ENCODE measurements at regions not wholly inside any gene's neighbourhood (a gene's known extent, or its start where the extent isn't known, plus 50 kb on each side); places are given as distances from the start of the nearest gene placed in this dataset.
"Not testable (repeated sequence)": the region's sequence is repeated elsewhere in the genome, so short reads cannot be mapped to it uniquely, and the experiment has no call there.

DNA sequence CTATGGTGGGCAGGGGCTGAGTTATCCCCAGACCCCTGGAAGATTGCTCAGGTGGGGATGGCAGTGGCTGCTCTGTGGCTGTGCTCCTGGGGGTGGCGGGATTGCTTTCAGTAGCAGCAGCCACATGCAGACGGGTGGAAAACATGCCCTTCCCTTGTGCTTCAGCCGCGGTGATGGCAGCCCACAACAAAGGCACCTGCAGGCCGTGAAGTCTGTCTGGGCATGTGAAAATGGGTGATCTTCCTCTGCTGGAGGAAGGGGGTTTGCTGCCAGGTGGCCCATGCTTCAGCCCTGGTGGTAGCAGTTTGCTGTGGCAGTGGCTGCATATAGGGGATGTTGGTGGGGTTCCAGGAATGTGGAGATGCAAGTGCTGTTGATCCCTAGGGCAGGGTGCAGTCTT is 326.2 kb upstream of the RGS6 start:
- no peak for DNase-seq (ENCODE audit: low read depth)

DNA sequence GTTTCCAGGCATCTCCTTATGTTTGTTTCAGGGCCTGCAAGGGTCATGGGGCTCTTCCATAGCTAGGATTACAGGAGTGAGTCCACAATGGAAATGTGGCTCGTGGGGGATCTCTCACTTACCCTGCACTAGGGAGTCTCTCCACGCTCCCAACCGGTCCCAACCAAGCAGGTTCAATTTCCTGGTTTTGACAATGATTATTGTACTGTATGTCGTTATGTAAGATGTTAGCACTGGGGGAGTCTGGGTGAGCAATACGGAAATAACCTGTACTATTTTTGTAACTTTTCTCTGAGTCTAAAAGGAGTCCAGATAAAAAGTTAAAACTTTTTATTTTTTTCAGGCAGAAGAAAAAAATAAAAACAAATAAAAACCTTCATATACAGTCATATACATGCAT is 325.7 kb upstream of the RGS6 start:
- no peak for DNase-seq (ENCODE audit: low read depth)

- no peak for DNase-seq (ENCODE audit: low read depth)
Measured at GRCh38 chr14:71607056-71607455, 325.2 kb upstream of the RGS6 start.

DNA sequence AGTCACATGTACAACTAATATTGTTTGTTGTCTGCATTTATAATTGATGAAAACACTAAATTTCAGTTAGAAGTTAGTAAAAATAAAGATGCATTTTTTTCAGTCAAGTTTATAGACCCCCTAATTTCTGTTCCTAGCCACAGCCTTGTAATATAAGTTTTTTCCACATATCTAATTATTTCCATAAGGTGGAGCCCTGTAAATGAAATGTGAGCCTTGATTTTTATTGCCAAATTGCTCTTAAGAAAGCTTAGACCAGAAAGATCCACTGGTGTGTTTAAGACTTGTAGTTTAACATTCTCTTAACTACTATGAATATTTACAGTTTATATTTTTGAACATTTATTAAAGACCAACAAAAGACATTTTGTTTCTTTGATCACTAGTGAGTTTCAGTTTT is 322.1 kb upstream of the RGS6 start:
- DNase-seq (ENCODE audit: low read depth), result no peak

DNA sequence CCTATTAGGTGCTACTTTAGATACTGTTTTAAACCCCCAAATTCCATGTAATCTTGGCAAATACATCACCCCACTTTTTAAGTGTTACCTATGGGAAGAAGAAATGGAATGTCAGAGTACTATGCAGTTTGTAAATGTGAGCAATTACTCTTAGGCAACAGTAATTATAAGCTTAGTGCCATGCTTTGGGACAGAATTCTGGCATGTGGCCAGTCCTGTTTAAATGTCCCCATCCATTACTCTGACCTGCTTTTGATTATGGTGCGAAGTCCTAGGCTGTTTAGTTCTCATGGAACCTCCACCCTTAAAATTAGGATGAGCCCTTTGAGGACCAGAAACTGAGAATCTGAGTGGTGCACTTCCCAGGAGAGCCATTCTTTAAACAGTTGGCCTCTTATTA is 321.4 kb upstream of the RGS6 start:
- DNase-seq (ENCODE audit: low read depth), result no peak

- DNase-seq (ENCODE audit: low read depth), result no peak
Measured at GRCh38 chr14:71613168-71613567, 319.1 kb upstream of the RGS6 start.

DNA sequence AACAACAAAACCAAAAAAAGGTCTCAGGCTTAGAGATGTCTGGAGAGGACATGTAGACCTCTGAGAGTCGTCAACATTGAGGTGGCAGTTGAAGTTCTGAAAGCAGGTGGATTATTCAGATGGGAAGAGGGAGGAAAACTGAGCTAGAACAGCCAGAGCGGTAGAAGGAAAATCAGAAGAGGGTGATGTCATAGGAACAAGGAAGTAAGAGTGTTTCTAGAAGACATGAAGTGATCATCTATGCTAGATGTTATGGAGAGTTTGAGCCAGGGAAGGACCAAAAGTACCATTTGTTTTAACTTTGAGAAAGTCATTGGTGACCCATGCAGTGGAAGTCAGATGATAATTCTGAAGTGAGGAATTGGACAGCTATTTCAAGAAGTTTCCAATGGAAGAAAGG is 316.2 kb upstream of the RGS6 start:
- no peak for DNase-seq (ENCODE audit: low read depth)

- DNase-seq (ENCODE audit: low read depth), result no peak
Measured at GRCh38 chr14:71618047-71618446, 314.2 kb upstream of the RGS6 start.

DNA sequence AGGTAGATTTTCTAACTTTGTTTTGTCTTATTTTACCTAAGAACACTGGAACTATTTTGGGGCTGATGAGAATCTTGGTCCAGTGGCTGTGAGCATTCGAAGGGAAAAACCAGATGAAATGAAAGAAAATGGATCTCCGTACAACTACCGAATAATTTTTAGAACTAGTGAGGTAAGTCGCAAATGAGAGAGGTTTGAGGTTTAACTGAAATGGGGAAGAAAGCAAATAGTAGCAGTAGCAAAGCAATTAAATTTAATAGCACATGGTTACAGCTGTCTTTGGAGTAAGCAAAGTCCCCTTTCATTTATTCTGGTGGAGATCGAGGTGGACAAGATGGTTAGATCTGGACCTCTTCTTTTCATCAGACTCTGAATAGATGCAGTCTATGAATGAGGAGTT is 313.5 kb upstream of the RGS6 start:
- DNase-seq (ENCODE audit: low read depth), result no peak

DNA sequence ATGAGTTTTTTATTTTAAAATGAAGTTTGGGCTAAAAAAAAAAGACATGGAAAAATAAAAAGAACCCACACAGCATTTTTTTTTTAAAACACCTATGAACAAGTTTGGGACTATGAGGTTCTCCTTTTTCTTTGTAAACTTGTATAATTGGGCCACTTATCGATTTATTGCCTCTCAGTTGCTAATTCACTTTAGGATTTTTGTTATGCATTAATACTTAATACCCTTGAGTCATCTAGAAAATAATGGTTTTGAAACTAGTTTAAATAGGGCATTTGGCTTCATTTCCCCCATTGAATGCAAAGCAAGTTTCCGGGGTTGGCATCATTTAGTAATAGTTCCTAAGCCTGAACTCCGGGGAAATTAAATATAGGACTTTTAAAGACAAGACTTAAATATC is 312.8 kb upstream of the RGS6 start:
- DNase-seq (ENCODE audit: low read depth), result no peak

- DNase-seq (ENCODE audit: low read depth), result no peak
Measured at GRCh38 chr14:71620401-71620800, 311.8 kb upstream of the RGS6 start.

DNA sequence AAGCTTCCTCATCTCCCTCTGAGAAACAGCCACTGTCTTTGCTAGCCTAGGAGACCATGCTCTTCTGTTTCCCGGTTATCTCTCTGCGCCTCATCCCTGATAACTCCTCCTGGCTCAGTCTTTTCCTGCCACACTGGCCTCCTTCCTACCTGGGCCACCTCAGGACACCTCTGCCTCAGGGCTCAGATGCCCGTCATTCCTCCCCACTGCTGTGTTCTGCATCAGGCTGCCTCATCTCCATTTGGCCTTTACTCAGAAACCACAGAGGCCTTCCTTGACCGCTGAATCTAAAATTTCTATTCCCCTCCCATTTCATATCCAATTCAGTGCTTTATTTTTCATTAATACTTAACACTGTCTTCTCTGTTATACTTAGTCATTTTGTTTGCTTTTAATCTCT is 311.0 kb upstream of the RGS6 start:
- DNase-seq (ENCODE audit: low read depth), result no peak

DNA sequence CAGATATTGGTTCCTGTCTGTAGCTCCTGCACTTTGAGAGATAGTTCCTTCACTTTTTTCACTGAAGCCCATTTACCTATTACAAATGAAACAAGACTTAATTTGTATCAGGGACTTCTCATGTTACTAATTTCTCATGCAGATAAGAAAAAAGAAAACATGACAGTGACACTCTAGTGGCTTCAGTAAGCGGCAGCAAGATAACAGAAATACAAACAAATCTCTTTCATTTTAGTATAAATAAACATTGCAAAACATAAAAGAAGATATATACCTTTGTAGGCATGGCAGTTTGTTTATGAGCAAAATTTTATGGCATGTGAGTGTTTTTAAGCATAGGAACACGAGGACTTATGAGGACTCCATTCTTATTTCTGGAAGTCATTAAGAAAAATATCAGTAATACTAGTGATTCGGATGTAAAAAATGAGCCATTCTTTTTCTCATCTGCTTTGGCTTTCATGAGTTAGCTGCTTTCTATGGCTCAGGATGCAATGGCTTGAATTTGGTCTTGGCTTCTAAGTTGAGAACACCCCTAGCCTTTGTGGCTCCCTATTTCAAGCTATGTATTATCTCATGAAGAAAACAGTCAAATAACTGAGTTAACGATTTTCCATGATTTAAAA is 310.1 kb upstream of the RGS6 start:
- DNase-seq (ENCODE audit: low read depth), result no peak

DNA sequence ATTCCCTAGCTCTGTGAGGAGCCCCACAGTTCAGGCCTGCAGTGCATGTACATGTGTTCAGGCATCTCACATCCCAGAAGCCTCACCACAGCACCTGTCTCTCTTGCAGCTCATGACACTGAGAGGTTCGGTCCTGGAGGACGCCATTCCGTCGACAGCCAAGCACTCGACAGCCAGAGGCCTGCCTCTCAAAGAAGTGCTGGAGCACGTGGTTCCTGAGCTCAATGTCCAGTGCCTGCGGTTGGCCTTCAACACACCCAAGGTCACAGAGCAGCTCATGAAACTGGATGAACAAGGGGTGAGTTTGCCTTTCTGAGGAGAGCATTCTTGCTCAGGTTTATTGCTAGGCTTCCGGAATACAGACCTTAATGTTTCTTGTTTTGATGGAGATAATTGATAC is 308.3 kb upstream of the RGS6 start:
- no peak for DNase-seq (ENCODE audit: low read depth)

- no peak for DNase-seq (ENCODE audit: low read depth)
Measured at GRCh38 chr14:71625175-71625574, 307.1 kb upstream of the RGS6 start.

GRCh38 chr14:71625891-71626701 is 306.1 kb upstream of the RGS6 start:
- DNase-seq (ENCODE audit: low read depth), result no peak

GRCh38 chr14:71628433-71628832 is 303.8 kb upstream of the RGS6 start:
- no peak for DNase-seq (ENCODE audit: low read depth)

DNA sequence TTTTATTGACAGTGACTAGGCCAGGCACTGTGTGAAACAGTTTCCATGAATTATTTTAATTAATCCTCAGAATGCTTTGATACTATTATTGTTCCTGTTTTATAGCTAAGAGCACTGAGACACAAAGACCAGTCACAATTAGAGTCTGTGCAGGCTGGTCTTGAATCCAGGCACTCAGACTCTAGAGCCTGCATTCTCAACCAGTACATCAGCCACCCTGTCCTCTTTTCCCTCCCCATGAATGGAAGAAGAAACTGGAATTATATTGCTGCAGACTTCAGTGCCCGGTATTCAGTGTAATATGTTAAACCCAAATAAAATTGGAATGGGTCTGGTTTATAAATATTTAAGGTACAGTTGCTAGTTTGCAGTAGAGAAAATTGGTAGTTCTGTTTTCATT is 303.0 kb upstream of the RGS6 start:
- no peak for DNase-seq (ENCODE audit: low read depth)

DNA sequence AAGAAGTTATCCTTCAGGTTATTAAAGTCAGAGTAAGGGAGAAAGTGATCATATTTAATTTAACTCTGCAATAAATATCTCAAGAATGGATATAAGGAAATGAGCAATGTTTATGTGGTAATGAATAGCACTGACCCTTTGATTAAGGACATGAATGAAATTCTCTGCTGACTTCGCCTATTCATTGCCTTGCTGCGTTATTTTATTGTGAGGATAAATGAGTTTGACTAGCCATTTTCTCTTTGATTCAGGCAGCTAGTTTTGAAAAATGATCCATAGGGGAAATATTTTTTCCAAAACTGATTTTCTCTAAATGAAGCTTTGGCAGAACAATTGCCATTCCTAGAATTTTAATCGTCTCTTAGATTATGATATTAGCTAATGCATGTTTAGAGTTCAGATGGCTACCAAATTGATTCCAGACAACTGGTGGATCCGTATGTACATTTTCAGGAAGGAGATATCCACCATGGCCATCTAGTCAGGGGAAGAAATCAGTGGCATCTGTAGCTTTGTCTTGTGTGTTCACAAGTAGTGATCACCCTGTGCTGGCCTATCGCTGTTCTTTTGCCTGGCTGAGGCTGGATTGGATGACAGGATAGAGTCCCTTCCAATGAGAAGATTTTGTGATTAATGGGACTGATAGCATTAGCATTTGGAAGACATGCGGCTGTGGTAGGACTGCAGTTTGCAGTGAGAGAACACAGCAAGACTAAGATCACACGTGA is 302.3 kb upstream of the RGS6 start:
- no peak for DNase-seq (ENCODE audit: low read depth)

- DNase-seq (ENCODE audit: low read depth), result not testable (repeated sequence)
Measured at GRCh38 chr14:71631030-71631429, 301.2 kb upstream of the RGS6 start.

- DNase-seq (ENCODE audit: low read depth), result no peak
Measured at GRCh38 chr14:71632440-71632946, 299.7 kb upstream of the RGS6 start.

DNA sequence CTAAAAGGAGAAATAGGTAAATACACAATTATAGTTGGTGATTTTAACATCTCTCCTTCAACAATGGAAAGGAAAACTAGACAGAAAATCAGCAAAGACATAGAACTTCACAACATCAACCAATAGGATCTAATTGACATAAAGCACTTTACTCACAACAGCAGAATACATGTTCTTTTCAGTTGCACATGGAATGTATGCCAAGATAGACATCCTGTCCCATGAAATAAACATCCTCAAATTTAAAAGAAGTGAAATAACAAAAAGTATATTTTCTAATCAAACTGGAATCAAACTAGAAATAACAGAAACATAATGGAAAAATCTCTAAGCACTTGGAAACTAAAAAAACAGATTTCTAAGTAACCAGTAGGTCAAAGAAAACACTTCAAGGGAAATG is 296.2 kb upstream of the RGS6 start:
- no peak for DNase-seq (ENCODE audit: low read depth)

DNA sequence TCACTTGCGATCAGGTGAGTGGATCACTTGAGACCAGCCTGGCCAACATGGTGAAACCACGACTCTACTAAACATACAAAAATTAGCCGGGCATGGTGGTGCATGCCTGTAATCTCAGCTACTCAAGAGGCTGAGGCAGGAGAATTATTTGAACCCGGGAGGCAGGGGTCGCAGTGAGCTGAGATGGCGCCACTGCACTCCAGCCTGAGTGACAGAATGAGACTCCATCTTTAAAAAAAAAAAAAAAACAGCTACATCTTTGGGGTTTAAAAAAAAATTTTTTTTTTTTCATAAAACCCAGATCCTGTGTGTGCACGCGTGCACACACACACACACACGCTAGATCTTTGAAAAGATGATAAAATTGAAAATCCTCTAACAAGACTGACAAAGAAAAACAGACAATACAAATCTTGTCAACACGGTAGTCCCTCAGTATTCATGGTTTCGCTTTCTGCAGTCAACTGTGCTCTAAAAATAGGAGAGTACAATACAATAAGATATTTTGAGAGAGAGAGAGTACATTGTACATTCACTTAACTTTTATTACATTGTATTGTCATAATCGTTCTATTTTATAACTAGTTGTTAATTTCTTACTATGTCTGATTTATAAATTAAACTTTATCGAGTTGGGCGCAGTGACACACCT is 295.3 kb upstream of the RGS6 start:
- no peak for DNase-seq (ENCODE audit: low read depth)

All from activated T-cell treated with anti-CD3 and anti-CD28 coated beads for 1 hour (primary cell).